HG03097 (cell line): ENCODE measurements at regions not wholly inside any gene's neighbourhood (a gene's known extent, or its start where the extent isn't known, plus 50 kb on each side); places are given as distances from the start of the nearest gene placed in this dataset.
"Not testable (repeated sequence)": the region's sequence is repeated elsewhere in the genome, so short reads cannot be mapped to it uniquely, and the experiment has no call there.

Experiments
- ATAC-seq: cut with Tn5 transposase; IDR thresholded peaks from one replicate; pipeline ENCODE4 v1.9.1; 2021; ENCODE audit not compliant: unreplicated experiment, low FRiP score

DNA sequence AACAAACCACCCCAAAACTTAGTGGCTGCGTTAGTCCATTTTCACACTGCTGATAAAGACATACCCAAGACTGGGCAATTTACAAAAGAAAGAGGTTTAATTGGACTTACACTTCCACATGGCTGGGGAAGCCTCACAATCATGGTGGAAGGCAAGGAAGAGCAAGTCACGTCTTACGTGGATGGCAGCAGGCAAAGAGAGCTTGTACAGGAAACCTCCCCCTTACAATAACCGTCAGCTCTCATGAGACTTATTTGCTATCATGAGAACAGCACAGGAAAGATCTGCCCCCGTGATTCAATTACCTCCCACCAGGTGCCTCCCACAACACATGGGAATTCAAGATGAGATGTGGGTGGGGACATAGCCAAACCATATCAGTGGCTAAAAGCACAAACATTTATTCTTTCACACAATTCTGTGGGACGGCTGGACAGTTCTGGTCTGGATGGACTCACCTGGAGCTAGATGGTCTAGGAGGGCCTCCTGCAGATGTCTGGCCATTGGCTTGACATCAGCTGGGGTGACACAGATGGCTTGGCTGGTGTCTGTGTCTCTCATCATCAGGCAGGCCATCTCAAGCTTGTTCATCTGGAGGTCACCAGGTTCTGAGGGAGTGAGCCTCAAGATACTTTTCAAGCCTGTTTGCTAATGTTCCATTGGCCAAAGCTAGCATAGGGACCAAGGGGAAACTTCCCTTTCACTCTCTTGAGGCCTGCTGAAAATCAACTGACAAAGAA, 104.1 kb downstream of the SMIM20 start:
- ATAC-seq, result not testable (repeated sequence)

DNA sequence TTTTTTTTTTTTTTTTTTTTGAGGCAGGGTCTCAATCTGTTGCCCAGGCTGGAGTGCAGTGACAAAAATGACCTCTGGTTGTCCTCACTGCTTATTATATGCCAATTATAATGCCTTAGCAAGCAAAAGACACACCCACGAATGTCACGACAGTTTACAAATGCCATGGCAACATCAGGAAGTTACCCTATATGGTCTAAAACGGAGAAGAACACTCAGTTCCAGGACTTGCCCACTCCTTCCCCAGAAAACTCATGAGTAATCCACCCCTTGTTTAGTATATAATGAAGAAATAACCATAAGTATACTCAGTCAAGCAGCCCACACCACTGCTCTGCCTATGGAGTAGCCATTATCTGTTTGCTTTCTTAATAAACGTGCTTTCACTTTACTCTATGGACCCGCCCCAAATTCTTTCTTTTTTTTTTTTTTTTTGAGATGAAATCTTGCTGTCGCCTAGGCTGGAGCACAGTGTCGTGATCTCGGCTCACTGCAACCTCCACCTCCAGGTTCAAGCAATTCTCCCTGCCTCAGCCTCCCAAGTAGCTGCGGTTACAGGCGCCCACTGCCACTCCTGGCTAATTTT, 106.2 kb downstream of the SMIM20 start:
- ATAC-seq, result no peak

GRCh38 chr4:26020881-26021280, 106.9 kb downstream of the SMIM20 start:
- ATAC-seq, result no peak

DNA sequence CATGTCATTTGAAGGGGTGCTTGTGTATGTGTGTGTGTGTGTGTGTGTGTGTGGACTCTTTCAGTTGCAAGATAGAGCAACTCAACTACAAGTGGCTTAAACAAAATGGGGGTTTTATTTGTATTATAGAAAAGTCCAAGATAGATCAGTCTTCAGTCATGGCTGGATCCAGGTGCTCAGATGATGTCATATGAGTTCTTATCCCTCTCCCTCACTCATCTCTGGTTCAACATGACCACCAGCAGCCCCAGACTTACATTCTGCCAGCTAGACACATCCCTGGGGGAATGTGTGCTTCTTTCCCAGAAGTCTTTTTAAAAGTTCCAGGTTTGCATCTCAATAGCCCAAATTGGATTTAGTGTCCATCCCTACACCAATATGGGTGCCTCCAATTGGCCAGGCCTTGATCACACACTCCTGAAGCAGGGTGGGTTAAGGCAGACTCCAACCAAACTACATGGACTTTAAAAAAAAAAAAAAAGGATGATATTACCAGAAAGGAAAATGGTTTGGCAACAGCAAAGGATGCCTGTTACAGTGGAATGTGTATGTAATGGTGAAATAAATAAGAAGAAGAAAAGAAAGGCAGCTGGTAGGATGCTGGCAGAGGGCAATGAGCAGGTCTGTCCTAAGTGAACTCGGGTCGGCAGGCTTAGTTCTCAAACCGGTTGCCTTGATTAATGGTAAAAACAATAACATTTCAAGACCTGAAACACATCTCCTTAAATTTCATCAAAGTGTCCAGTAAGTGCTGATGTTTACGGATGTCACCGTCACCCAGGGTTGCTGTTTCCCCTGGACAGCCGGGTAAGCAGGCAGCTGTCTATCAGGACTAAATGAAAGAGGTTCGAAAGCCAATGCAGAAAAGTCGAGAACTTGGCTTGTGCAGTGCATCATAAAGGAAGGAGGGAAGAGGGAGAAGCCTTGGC, 107.7 kb downstream of the SMIM20 start:
- no peak for ATAC-seq

GRCh38 chr4:26022346-26023202, 108.6 kb downstream of the SMIM20 start:
- ATAC-seq, result no peak

- ATAC-seq, result no peak
These were observed 109.4 kb downstream of the SMIM20 start for GRCh38 chr4:26023203-26023972.

DNA sequence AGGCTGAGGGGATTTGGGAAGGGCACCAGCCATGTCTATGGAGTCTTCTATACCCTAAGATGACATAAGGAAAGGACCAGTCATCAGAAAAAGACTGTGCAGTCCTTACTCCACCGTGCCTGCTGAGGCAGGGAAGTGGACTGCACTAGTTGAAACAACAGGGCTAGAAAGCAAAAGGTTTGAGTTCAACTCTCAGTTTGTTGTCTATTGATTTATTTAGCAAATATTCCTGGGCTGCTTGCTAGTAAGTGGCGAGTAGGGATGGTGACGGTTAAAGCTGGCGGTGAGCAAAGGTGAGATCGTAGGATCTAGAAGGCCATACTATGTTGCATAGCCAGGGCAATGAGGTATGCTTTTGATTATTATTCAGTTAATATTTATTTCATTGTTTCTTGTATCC, 110.1 kb downstream of the SMIM20 start:
- ATAC-seq, result no peak

DNA sequence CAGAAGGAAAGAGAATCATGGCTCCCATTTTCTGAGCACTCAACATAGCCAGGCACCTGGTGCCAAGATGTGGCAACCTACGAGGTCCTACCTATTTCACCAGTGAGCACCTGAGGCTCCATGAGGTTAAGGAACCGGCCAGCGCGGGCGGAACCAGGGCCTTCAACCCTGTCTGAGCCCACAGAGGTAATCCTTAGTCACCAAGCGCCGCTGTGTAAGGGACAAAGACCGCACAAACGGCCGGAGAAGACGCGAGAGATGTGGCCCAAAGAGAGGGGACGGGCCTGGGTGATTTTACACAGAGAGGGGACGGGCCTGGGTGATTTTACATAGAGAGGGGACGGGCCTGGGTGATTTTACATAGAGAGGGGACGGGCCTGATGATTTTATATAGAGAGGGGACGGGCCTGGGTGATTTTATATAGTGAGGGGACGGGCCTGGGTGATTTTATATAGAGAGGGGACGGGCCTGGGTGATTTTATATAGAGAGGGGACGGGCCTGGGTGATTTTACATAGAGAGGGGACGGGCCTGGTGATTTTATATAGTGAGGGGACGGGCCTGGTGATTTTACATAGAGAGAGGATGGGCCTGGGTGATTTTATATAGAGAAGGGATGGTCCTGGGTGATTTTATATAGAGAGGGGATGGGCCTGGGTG, 114.2 kb downstream of the SMIM20 start:
- no peak for ATAC-seq

- ATAC-seq, result peak; percentile 86
These were observed 115.0 kb downstream of the SMIM20 start for GRCh38 chr4:26028793-26029567.

DNA sequence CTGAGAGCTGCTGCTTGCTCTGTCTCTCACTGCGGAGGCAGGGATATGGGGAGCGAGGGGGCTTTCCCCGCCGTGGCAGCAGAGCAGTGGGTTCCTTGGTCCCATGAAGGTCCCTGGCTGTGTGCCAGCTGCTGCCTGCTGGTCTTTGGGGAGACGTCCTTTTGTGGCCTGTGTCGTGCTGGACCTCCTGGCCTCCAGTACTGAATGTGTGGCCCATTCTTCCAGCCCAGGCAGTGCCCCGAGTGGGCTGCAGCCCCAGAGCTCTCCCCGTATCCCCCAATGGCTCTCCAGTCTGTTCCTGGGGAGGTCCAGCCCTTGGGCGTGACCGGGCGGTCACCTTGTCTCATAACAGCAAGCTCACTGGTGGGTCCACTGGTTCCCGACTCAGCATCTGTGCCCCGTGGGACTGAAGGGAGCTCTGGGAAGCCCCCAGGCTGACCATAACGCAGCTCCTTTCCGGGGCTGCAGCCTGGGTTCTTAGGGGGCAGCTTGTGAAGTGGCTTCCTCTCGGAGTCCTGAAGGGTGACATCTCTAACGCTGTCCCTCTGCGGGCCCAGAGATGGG, 115.6 kb downstream of the SMIM20 start:
- no peak for ATAC-seq

DNA sequence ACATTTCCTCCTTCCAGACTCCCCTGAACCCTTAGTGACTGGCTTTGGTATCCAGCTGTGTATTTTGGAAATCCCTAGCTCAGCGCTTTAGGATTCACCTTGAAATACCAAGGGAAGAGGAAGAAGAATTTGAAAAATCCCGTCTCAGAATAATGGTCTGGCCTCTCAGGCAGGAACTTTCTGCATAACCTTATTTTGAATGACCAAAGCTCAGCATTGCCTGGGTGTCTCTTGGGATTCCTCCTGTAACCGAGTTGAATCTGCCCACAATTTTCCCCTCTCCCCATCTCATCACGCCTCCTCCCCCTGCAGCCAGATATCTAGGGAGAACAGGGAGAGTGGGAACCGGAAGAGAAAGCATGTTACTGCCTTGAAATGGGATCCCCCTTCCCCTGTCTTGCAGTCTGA, 116.2 kb downstream of the SMIM20 start:
- ATAC-seq, result no peak

DNA sequence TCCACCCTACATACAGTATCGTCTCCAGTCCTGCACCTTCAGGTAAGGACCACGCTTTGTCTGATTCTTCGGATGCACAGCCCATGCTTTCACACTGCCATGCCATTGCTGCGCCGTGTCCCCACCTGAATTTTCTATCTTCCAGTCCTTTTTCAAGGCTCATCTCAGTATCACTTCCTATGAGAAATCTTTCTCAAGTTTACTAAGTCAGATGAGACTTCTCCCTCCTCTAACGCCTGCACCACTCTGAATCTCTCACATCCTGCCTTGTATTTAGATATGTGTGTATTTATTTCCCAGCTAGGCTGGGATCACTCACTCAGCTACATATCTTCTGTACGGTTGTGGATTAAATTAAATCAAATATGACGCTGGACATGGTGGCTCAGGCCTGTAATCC, 116.8 kb downstream of the SMIM20 start:
- ATAC-seq, result no peak

DNA sequence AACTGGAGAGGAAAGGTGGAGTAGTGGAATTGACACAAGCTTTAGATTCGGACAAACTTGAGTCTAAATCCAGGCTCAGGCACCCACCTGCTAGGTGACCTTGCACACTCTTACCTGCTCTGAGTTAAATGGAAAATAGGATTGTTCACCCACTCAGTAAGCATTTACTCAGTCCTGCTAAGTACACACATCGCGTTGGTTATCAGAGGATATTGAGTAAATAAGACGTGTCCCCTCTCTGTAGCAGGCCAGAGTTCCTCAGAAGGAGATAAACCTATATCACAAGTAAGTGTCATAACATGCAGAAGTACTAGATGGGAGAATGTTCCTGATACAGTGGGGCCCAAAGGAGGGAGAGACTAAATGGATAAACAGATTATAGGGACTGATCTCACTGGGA, 117.7 kb downstream of the SMIM20 start:
- ATAC-seq, result no peak

DNA sequence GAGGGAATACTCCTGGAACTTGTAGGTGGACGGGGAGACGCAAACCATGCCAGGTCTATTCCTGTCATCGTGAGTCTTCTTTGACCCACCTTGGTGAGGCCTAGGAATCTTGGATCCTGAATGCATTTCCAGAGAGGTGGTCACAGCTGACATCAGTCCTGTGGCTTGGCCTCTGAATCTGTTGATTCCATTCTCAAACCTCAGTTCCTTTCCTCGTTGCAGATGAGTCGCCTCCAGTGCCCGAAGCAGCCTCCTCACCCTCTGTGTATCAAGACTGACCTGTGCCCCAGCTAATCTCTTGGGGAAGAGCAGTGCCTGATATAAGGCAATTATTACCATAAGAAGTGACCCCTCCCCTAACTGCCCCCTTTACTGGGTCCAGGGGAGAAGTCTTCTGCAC, 118.1 kb downstream of the SMIM20 start:
- ATAC-seq, result no peak

- no peak for ATAC-seq
These were observed 118.8 kb downstream of the SMIM20 start for GRCh38 chr4:26032630-26033317.

GRCh38 chr4:26033389-26033788, 119.4 kb downstream of the SMIM20 start:
- no peak for ATAC-seq

- ATAC-seq, result no peak
These were observed 120.8 kb downstream of the SMIM20 start for GRCh38 chr4:26034849-26035248.

DNA sequence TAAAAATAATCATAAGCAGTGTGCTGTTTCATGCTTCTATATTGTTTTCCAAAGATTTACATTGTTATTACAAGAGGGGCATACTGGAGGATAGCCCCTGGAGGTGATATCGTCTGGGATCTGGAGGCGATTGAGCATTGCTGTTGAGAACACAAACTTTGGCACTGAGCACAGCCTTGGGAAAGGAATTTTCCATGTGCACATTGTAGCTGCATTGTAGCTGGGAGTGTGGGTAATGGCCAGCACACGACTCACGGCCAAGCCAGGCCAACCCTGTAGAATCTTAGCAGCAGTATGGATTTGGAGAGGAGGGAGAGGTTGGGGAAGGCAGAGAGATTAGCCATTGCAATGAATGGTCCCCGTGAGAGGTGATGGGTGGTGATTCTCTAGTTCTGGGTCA, 121.9 kb downstream of the SMIM20 start:
- no peak for ATAC-seq
